Esophagus (tissue), 2 donors: ENCODE measurements at regions not wholly inside any gene's neighbourhood (a gene's known extent, or its start where the extent isn't known, plus 50 kb on each side); places are given as distances from the start of the nearest gene placed in this dataset.

Experiments used
- H3K27ac ChIP-seq, 2 donors: one replicate each; pipeline ENCODE4 v1.5.1; 2013; ENCODE audit warnings: low read depth in 2 of 2, mild to moderate bottlenecking in 2 of 2, inconsistent platforms in 1 of 2, low read length in 1 of 2, moderate library complexity in 1 of 2
- H3K27me3 ChIP-seq, 2 donors: one replicate each; pipeline ENCODE4 v1.6.1; 2013; ENCODE audit warnings: low read length in 2 of 2, control low read depth in 1 of 2, mild to moderate bottlenecking in 1 of 2; ENCODE audit not compliant: insufficient read depth in 2 of 2, control insufficient read depth in 1 of 2
- H3K36me3 ChIP-seq, 2 donors: one replicate each; pipeline ENCODE4 v1.6.1; 2013; ENCODE audit warnings: low read length in 1 of 2; ENCODE audit not compliant: control insufficient read depth in 2 of 2, insufficient read depth in 2 of 2
- H3K4me1 ChIP-seq, 2 donors: one replicate each; pipeline ENCODE4 v1.6.1; 2013; ENCODE audit warnings: low read length in 1 of 2; ENCODE audit not compliant: control insufficient read depth in 2 of 2, insufficient read depth in 2 of 2
- H3K4me3 ChIP-seq, 2 donors: one replicate each; pipeline ENCODE4 v1.5.1; 2013; ENCODE audit warnings: low read length in 2 of 2, mild to moderate bottlenecking in 2 of 2, low read depth in 1 of 2, moderate library complexity in 1 of 2
- H3K9me3 ChIP-seq, 2 donors: one replicate each; pipeline ENCODE4 v1.6.1; 2013; ENCODE audit warnings: mild to moderate bottlenecking in 2 of 2, low read depth in 1 of 2, low read length in 1 of 2, moderate library complexity in 1 of 2; ENCODE audit not compliant: control insufficient read depth in 2 of 2, insufficient read depth in 1 of 2
- WGBS, 2 donors: extraction: QIAGEN DNeasy Blood & Tissue Kit; methylation state at CpG; one replicate each; pipeline ENCODE4 v1.1.7; 2013; 5-methylcytosine and 5-hydroxymethylcytosine counted together
- donor health status: healthy with polysubstance abuse.
- donor health status: Bipolar disorder and iron deficiency.

DNA sequence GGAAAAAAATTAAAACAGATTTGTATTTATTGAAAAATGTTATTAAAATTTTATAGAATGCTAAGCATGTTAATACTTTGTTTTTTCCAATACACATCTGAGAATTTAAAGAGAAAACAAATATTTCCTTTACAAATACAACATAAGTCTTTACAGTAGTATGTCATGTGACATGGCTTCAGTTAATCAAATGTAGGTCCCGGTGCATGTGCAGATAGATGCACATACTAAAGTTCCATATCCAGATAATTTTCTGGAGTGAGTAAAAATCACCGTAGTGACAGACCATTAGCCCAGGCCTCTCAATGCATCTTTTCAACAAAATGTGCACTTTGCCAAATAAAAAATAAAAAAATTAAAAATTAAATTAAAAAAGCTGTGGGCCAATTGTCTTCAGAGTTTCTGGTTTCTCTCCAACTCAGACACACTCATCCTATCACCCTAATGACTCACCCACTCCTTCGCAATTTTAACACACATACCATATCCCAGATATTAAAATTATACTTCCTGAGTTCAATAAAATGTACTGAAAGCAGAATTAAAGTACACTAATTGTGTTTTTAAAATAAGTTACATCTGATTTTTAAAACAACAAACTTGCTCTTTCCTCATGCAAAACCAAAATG, 508.1 kb downstream of the NR2F1-AS1 start:
- no peak overlapping the region for H3K27ac ChIP-seq
- H3K27me3 ChIP-seq: no peaks in the 10 kb centered on the region
- H3K4me3 ChIP-seq: no peak overlapping the region
- 67 to 82% methylated on average over 3 of the region's 3 CpGs for WGBS, 2 donors
- H3K4me1 ChIP-seq: no peaks in the 10 kb centered on the region
- no peaks in the 10 kb centered on the region for H3K9me3 ChIP-seq
- no peaks in the 10 kb centered on the region for H3K36me3 ChIP-seq

DNA sequence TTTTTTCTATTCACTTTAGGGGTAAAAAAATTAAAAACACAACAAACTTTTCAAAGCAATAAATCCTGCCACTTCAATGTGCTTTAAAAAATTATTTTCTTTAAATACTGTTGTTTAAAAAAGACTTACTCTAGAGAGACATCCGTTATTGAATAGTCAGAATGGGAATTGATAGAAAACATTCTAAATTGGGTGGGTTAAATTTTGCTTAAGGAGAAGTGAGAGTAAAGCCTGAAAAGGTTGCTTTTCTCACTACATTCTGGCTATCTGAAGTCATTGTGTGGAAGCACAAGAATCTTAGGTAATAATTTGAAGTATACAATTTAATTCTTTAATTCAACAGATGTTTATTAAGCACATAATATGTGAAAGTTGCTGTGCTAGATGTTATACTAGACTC, 509.3 kb downstream of the NR2F1-AS1 start:
- H3K4me3 ChIP-seq: no peak overlapping the region
- H3K27me3 ChIP-seq: no peaks in the 10 kb centered on the region
- WGBS, 2 donors: 69 to 82% methylated on average over 1 of the region's 1 CpG
- H3K9me3 ChIP-seq: no peaks in the 10 kb centered on the region
- H3K36me3 ChIP-seq: no peaks in the 10 kb centered on the region
- no peak overlapping the region for H3K27ac ChIP-seq
- H3K4me1 ChIP-seq: no peaks in the 10 kb centered on the region

DNA sequence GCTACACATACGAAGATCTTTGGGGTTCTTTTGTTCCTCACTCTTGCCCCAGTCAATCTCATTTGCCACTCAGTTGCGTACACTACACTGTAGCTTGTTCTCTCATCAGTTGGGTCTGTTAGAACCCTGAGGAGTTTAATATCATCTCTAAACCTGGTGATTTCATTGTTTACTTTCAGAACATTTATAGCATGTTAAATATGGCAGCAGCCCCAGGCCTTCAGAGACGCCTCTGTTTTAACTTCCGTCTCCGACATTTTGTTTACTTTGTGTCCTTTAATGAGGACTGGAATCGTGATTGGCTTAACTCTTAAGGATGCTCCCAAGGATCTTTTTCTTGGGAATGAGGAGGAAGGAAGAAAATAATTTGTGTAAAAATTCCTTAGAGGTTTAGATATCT, 510.1 kb downstream of the NR2F1-AS1 start:
- Histone ChIP-seq H3K27me3 (no peaks in the 10 kb centered on the region), H3K36me3 (no peaks in the 10 kb centered on the region), H3K27ac (no peak overlapping the region), H3K9me3 (no peaks in the 10 kb centered on the region), H3K4me3 (no peak overlapping the region), H3K4me1 (no peaks in the 10 kb centered on the region)
- WGBS, 2 donors: 62 to 64% methylated on average over 6 of the region's 6 CpGs

DNA sequence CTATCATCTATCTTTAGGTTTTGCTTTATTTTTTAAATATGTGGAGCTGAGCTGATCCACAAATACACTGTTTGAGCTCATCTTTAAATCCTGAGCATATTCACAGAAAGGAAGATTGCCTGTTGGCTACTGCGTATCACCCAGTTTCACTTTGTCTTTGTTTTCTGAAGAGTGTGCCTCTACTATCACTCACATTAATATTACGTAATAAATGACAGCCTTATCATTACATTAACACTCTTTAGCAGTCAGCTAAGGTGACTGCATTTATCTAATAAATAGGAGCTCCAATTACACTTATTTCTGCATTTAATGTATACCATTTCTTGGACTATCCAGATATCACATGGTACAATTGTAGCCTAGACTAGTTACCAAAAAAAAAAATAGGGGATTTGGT, 511.7 kb downstream of the NR2F1-AS1 start:
- no peaks in the 10 kb centered on the region for H3K9me3 ChIP-seq
- 85 to 91% methylated on average over 2 of the region's 2 CpGs for WGBS, 2 donors
- H3K4me3 ChIP-seq: no peak overlapping the region

DNA sequence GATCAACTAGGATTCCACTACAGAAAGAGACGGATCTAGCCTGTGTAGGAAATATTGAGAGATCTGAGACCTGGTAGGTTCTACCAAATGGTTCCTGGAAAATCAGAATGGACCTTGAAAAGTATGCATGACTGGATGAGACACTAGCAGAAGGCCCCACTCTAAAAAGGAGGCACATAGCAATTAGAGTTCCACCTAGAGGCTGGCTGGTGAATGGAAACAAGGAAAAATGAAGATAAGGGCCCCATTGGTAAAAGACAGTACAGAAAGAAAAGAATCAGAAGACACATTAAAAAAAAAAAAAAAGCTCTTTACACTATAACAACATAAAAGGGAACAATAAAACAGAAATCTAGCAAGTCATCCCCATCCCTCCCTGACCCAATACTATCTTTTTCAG, 518.5 kb downstream of the NR2F1-AS1 start:
- WGBS, 2 donors: 87 to 92% methylated on average over 1 of the region's 1 CpG
- Histone ChIP-seq H3K27ac (no peak overlapping the region), H3K9me3 (no peaks in the 10 kb centered on the region), H3K4me3 (no peak overlapping the region), H3K4me1 (no peaks in the 10 kb centered on the region), H3K36me3 (no peaks in the 10 kb centered on the region), H3K27me3 (no peaks in the 10 kb centered on the region)

More for the DNA sequence above, 511.7 kb downstream of the NR2F1-AS1 start:
- H3K27ac ChIP-seq: no peak overlapping the region
- H3K27me3 ChIP-seq: no peaks in the 10 kb centered on the region
- H3K4me1 ChIP-seq: no peaks in the 10 kb centered on the region
- H3K36me3 ChIP-seq: no peaks in the 10 kb centered on the region

DNA sequence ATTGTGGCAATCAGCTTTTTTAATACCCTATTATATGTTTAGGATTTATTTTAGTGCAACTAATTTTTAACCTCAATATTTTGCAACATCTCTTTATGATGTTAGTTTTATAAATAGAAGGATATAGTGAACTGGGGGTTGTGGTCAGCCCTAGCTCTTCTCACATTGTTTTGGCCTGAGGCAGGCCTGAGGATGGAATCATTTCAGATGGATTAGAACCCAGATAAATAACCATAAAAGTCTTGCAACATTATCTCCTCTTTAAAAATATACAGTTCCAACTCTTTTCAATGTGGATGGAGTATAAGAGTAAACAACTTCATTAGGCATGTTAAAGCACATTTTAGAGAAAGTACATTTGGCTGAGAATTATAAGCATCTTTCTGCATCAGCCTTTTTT, 522.7 kb downstream of the NR2F1-AS1 start:
- Histone ChIP-seq H3K36me3 (no peaks in the 10 kb centered on the region), H3K27ac (no peak overlapping the region), H3K9me3 (no peaks in the 10 kb centered on the region), H3K4me1 (no peaks in the 10 kb centered on the region), H3K27me3 (no peaks in the 10 kb centered on the region), H3K4me3 (no peak overlapping the region)

DNA sequence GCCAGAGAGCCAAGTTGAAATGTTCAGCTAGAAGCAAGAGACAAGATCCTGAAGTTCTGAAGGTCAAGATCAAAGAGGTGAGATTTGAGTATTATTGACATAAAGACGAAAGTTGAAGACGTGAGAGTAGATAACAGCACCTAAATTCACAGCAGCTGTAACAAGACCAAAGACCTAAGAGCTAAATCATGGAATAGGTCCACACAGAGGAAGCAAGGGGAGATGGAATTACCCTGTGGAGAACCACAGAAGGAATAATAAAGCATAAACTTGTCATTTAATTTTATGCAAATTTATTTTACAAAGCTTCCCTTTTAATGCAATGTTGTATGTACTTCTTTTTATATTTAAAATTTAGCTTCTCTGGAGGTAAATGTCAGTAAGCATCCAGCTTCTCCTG, 523.7 kb downstream of the NR2F1-AS1 start:
- H3K27me3 ChIP-seq: no peaks in the 10 kb centered on the region
- H3K27ac ChIP-seq: no peak overlapping the region
- H3K36me3 ChIP-seq: no peaks in the 10 kb centered on the region
- no peak overlapping the region for H3K4me3 ChIP-seq
- 55 to 72% methylated on average over 2 of the region's 2 CpGs for WGBS, 2 donors
- no peaks in the 10 kb centered on the region for H3K4me1 ChIP-seq
- H3K9me3 ChIP-seq: no peaks in the 10 kb centered on the region

DNA sequence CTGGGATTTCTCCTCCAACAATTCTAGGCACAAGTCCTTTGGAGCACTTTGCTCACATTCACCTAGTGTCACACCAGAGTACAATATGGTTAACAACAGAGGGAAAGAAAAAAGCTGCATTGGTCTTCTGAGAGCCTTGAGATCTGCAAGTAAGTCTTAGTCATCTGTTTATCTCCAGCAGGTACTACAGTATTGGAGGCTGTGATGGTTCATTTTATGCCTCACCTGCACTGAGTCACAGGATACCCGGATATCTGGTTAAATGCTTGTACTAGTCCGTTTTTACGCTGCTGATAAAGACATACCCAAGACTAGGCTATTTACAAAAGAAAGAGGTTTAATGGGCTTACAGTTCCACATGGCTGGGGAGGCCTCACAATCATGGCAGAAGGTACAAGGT, 525.0 kb downstream of the NR2F1-AS1 start:
- Histone ChIP-seq H3K36me3 (no peaks in the 10 kb centered on the region), H3K27me3 (no peaks in the 10 kb centered on the region), H3K9me3 (no peaks in the 10 kb centered on the region), H3K27ac (no peak overlapping the region), H3K4me1 (no peaks in the 10 kb centered on the region), H3K4me3 (no peak overlapping the region)
- WGBS, 2 donors: 89% methylated on average over 3 of the region's 3 CpGs

DNA sequence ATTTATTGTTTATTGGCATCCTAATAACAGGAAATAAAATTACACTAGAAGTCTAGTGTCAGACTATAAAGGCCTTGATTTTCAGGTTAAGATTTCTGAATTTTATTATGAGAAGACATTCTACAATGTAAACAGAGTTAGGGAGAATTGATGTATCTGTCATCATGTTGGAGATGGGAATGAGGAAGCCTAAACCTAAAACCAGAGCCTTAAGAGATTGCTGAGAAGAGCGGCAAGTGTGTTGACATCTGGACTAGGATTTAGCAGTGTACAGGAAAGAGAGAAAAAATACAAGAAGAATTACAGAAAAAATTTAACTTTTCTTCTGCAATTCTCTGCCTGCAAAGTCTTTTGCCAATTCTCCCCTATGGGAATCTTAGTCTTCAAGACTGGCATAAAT, 525.5 kb downstream of the NR2F1-AS1 start:
- H3K27ac ChIP-seq: no peak overlapping the region
- no peaks in the 10 kb centered on the region for H3K27me3 ChIP-seq
- no peak overlapping the region for H3K4me3 ChIP-seq
- 89 to 95% methylated on average over 1 of the region's 1 CpG for WGBS, 2 donors
- H3K9me3 ChIP-seq: no peaks in the 10 kb centered on the region
- H3K36me3 ChIP-seq: no peaks in the 10 kb centered on the region
- H3K4me1 ChIP-seq: no peaks in the 10 kb centered on the region

DNA sequence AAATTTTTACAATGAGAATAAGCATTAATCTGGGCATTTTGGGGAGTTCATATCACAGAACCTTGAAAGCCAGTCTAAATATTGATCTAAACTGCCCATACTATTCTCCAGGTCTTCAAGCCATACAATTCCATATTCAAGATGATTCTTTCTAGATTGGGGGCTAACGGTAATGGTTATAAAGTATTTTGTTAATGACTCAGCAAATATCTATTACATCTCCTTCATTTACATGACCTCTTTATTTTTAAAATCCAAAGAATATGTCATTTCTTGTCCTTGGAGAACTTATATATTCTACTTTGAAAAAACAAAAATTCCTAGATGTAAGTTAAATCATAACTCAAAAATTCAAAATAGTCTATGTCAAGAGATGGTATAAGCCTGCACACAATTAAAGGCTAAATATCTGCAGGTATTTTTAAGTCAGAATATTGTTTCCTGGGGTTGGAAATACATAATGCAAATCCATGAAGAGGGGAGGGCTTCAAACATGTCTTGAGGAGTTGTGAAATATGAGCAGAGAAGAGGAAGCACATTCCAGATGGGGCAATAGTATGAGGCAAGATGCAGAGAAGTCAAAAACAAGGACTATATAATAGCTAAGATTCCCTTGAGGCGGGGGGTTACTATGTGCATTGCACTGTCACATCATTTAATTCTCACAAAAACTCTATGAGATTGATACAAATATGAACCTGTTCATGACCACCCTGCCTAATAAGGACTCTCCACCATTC, 526.4 kb downstream of the NR2F1-AS1 start:
- Histone ChIP-seq H3K9me3 (no peaks in the 10 kb centered on the region), H3K4me1 (no peaks in the 10 kb centered on the region), H3K27me3 (no peaks in the 10 kb centered on the region), H3K4me3 (no peak overlapping the region), H3K36me3 (no peaks in the 10 kb centered on the region), H3K27ac (no peak overlapping the region)
- 44 to 61% methylated on average over 2 of the region's 2 CpGs for WGBS, 2 donors
